ENCODE measurements at regions not wholly inside any gene's neighbourhood (a gene's known extent, or its start where the extent isn't known, plus 50 kb on each side); places are given as distances from the start of the nearest gene placed in this dataset.

GRCh38 chr3:34367521-34367920, 569.1 kb downstream of the PDCD6IP start:
- CTCF ChIA-PET = no interaction called here
- no peak overlapping the region for H3K27ac Mint-ChIP-seq
- peaks cover 0 to under 1% (median 0%) of the 10 kb centered on the region in 7 donors for H3K4me1 Mint-ChIP-seq
- Histone ChIP-seq H3K4me1 (ENCODE audit: control insufficient read depth in 2 of 2, insufficient read depth in 2 of 2, low read length in 2 of 2) (no peaks in the 10 kb centered on the region), H3K9me3 (ENCODE audit: control insufficient read depth in 2 of 3, low read length in 3 of 3) (no peaks in the 10 kb centered on the region), H3K27me3 (ENCODE audit: control insufficient read depth in 2 of 2, insufficient read depth in 2 of 2, low read length in 2 of 2) (no peaks in the 10 kb centered on the region), H3K4me3 (ENCODE audit: low read length) (no peak overlapping the region), H3K36me3 (ENCODE audit: control insufficient read depth in 2 of 3, insufficient read depth in 3 of 3, low read length in 3 of 3) (no peaks in the 10 kb centered on the region), H3K27ac (ENCODE audit: low read depth, low read length) (no peak overlapping the region)
- DNase-seq (no peak), ATAC-seq (no peak)
- H3K27me3 Mint-ChIP-seq = peaks cover 0 to 5% (median 3%) of the 10 kb centered on the region in 5 donors
- peaks cover 0 to 6% (median 2%) of the 10 kb centered on the region in 11 donors for H3K9me3 Mint-ChIP-seq
- no peaks in the 10 kb centered on the region for H3K36me3 Mint-ChIP-seq
- POLR2A ChIA-PET = no interaction called here
- intact Hi-C loops (cut with micrococcal nuclease) = no loop called here
- no peak overlapping the region for H3K4me3 Mint-ChIP-seq

GRCh38 chr3:34374521-34374920, 576.1 kb downstream of the PDCD6IP start:
- CTCF ChIA-PET = no interaction called here
- intact Hi-C loops (cut with micrococcal nuclease) = no loop called here

GRCh38 chr3:34376691-34377090, 578.3 kb downstream of the PDCD6IP start:
- no peak for ATAC-seq
- no peak overlapping the region for H3K27ac ChIP-seq (ENCODE audit: low read depth, low read length)
- Mint-ChIP-seq H3K9me3 (peaks cover 0 to 8% (median 0%) of the 10 kb centered on the region in 11 donors), H3K27me3 (peaks cover 0 to 6% (median 0%) of the 10 kb centered on the region in 5 donors), H3K27ac (no peak overlapping the region), H3K4me3 (no peak overlapping the region), H3K36me3 (no peaks in the 10 kb centered on the region), H3K4me1 (no peaks in the 10 kb centered on the region)
- no peaks in the 10 kb centered on the region for H3K4me1 ChIP-seq (ENCODE audit: control insufficient read depth in 2 of 2, insufficient read depth in 2 of 2, low read length in 2 of 2)
- intact Hi-C loops (cut with micrococcal nuclease) = no loop called here
- POLR2A ChIA-PET = no interaction called here
- CTCF ChIA-PET = no interaction called here
- no peaks in the 10 kb centered on the region for H3K36me3 ChIP-seq (ENCODE audit: control insufficient read depth in 2 of 3, insufficient read depth in 3 of 3, low read length in 3 of 3)
- peaks cover 0 to 3% of the 10 kb centered on the region in 2 donors for H3K27me3 ChIP-seq (ENCODE audit: control insufficient read depth in 2 of 2, insufficient read depth in 2 of 2, low read length in 2 of 2)
- no peak for DNase-seq
- H3K4me3 ChIP-seq (ENCODE audit: low read length) = no peak overlapping the region
- H3K9me3 ChIP-seq (ENCODE audit: control insufficient read depth in 2 of 3, low read length in 3 of 3) = no peaks in the 10 kb centered on the region

More at GRCh38 chr3:34374521-34374920, 576.1 kb downstream of the PDCD6IP start:
- Histone ChIP-seq H3K9me3 (ENCODE audit: control insufficient read depth in 2 of 3, low read length in 3 of 3) (no peaks in the 10 kb centered on the region), H3K27ac (ENCODE audit: low read depth, low read length) (no peak overlapping the region), H3K4me3 (ENCODE audit: low read length) (no peak overlapping the region), H3K4me1 (ENCODE audit: control insufficient read depth in 2 of 2, insufficient read depth in 2 of 2, low read length in 2 of 2) (no peaks in the 10 kb centered on the region), H3K27me3 (ENCODE audit: control insufficient read depth in 2 of 2, insufficient read depth in 2 of 2, low read length in 2 of 2) (no peaks in the 10 kb centered on the region), H3K36me3 (ENCODE audit: control insufficient read depth in 2 of 3, insufficient read depth in 3 of 3, low read length in 3 of 3) (no peaks in the 10 kb centered on the region)
- Mint-ChIP-seq H3K36me3 (no peaks in the 10 kb centered on the region), H3K4me3 (no peak overlapping the region), H3K4me1 (no peaks in the 10 kb centered on the region), H3K9me3 (peaks cover 0 to 10% (median 2%) of the 10 kb centered on the region in 11 donors), H3K27ac (no peak overlapping the region), H3K27me3 (peaks cover 0 to 11% (median 0%) of the 10 kb centered on the region in 5 donors)
- DNase-seq = no peak
- no peak for ATAC-seq
- POLR2A ChIA-PET = no interaction called here

- Mint-ChIP-seq H3K36me3 (no peaks in the 10 kb centered on the region), H3K27ac (no peak overlapping the region), H3K9me3 (peaks cover 0 to 8% (median 0%) of the 10 kb centered on the region in 11 donors), H3K27me3 (peaks cover 0 to 6% (median 0%) of the 10 kb centered on the region in 5 donors), H3K4me1 (no peaks in the 10 kb centered on the region), H3K4me3 (no peak overlapping the region)
- ChIA-PET POLR2A (no interaction called here), CTCF (no interaction called here)
- Histone ChIP-seq H3K4me3 (ENCODE audit: low read length) (no peak overlapping the region), H3K27ac (ENCODE audit: low read depth, low read length) (no peak overlapping the region), H3K27me3 (ENCODE audit: control insufficient read depth in 2 of 2, insufficient read depth in 2 of 2, low read length in 2 of 2) (peaks cover 0 to 3% of the 10 kb centered on the region in 2 donors), H3K4me1 (ENCODE audit: control insufficient read depth in 2 of 2, insufficient read depth in 2 of 2, low read length in 2 of 2) (no peaks in the 10 kb centered on the region), H3K9me3 (ENCODE audit: control insufficient read depth in 2 of 3, low read length in 3 of 3) (no peaks in the 10 kb centered on the region), H3K36me3 (ENCODE audit: control insufficient read depth in 2 of 3, insufficient read depth in 3 of 3, low read length in 3 of 3) (no peaks in the 10 kb centered on the region)
- DNase-seq = no peak
- ATAC-seq = no peak
- intact Hi-C loops (cut with micrococcal nuclease) = no loop called here
These were observed 579.5 kb downstream of the PDCD6IP start for GRCh38 chr3:34377961-34378360.

- Mint-ChIP-seq H3K9me3 (peaks cover 0 to 4% (median 0%) of the 10 kb centered on the region in 11 donors), H3K4me1 (no peaks in the 10 kb centered on the region), H3K27ac (no peak overlapping the region), H3K4me3 (no peak overlapping the region), H3K36me3 (no peaks in the 10 kb centered on the region), H3K27me3 (peaks cover 0 to 6% (median 0%) of the 10 kb centered on the region in 5 donors)
- H3K4me1 ChIP-seq (ENCODE audit: control insufficient read depth in 2 of 2, insufficient read depth in 2 of 2, low read length in 2 of 2) = no peaks in the 10 kb centered on the region
- CTCF ChIA-PET = no interaction called here
- H3K36me3 ChIP-seq (ENCODE audit: control insufficient read depth in 2 of 3, insufficient read depth in 3 of 3, low read length in 3 of 3) = no peaks in the 10 kb centered on the region
- intact Hi-C loops (cut with micrococcal nuclease) = no loop called here
- no peaks in the 10 kb centered on the region for H3K9me3 ChIP-seq (ENCODE audit: control insufficient read depth in 2 of 3, low read length in 3 of 3)
- peaks cover 0 to 3% of the 10 kb centered on the region in 2 donors for H3K27me3 ChIP-seq (ENCODE audit: control insufficient read depth in 2 of 2, insufficient read depth in 2 of 2, low read length in 2 of 2)
- POLR2A ChIA-PET = no interaction called here
- no peak overlapping the region for H3K27ac ChIP-seq (ENCODE audit: low read depth, low read length)
- ATAC-seq (no peak), DNase-seq (no peak)
- no peak overlapping the region for H3K4me3 ChIP-seq (ENCODE audit: low read length)
These were observed 582.8 kb downstream of the PDCD6IP start for GRCh38 chr3:34381243-34381642.

- ChIA-PET CTCF (no interaction called here), POLR2A (no interaction called here)
- Histone ChIP-seq H3K4me3 (ENCODE audit: low read length) (no peak overlapping the region), H3K27ac (ENCODE audit: low read depth, low read length) (no peak overlapping the region), H3K9me3 (ENCODE audit: control insufficient read depth in 2 of 3, low read length in 3 of 3) (no peaks in the 10 kb centered on the region), H3K4me1 (ENCODE audit: control insufficient read depth in 2 of 2, insufficient read depth in 2 of 2, low read length in 2 of 2) (no peaks in the 10 kb centered on the region), H3K36me3 (ENCODE audit: control insufficient read depth in 2 of 3, insufficient read depth in 3 of 3, low read length in 3 of 3) (no peaks in the 10 kb centered on the region), H3K27me3 (ENCODE audit: control insufficient read depth in 2 of 2, insufficient read depth in 2 of 2, low read length in 2 of 2) (peaks cover 0 to 3% of the 10 kb centered on the region in 2 donors)
- ATAC-seq (no peak), DNase-seq (no peak)
- Mint-ChIP-seq H3K36me3 (no peaks in the 10 kb centered on the region), H3K27ac (no peak overlapping the region), H3K27me3 (peaks cover 0 to 6% (median 0%) of the 10 kb centered on the region in 5 donors), H3K9me3 (peaks cover 0 to 4% (median 0%) of the 10 kb centered on the region in 11 donors), H3K4me3 (no peak overlapping the region), H3K4me1 (no peaks in the 10 kb centered on the region)
- intact Hi-C loops (cut with micrococcal nuclease) = no loop called here
These were observed 584.4 kb downstream of the PDCD6IP start for GRCh38 chr3:34382859-34383258.

- Histone ChIP-seq H3K27ac (ENCODE audit: low read depth, low read length) (no peak overlapping the region), H3K9me3 (ENCODE audit: control insufficient read depth in 2 of 3, low read length in 3 of 3) (no peaks in the 10 kb centered on the region), H3K4me3 (ENCODE audit: low read length) (no peak overlapping the region), H3K27me3 (ENCODE audit: control insufficient read depth in 2 of 2, insufficient read depth in 2 of 2, low read length in 2 of 2) (no peaks in the 10 kb centered on the region), H3K36me3 (ENCODE audit: control insufficient read depth in 2 of 3, insufficient read depth in 3 of 3, low read length in 3 of 3) (no peaks in the 10 kb centered on the region), H3K4me1 (ENCODE audit: control insufficient read depth in 2 of 2, insufficient read depth in 2 of 2, low read length in 2 of 2) (no peaks in the 10 kb centered on the region)
- CTCF ChIA-PET = no interaction called here
- intact Hi-C loops (cut with micrococcal nuclease) = no loop called here
- no peaks in the 10 kb centered on the region for H3K36me3 Mint-ChIP-seq
- no peaks in the 10 kb centered on the region for H3K4me1 Mint-ChIP-seq
- DNase-seq (no peak), ATAC-seq (no peak)
- peaks cover 0 to 6% (median 0%) of the 10 kb centered on the region in 5 donors for H3K27me3 Mint-ChIP-seq
- H3K4me3 Mint-ChIP-seq = no peak overlapping the region
- no peaks in the 10 kb centered on the region for H3K9me3 Mint-ChIP-seq
- no peak overlapping the region for H3K27ac Mint-ChIP-seq
- POLR2A ChIA-PET = no interaction called here
These were observed 587.9 kb downstream of the PDCD6IP start for GRCh38 chr3:34386309-34386708.

All from naive thymus-derived CD4-positive, alpha-beta T cell (primary cell).